ENCODE measurements at regions not wholly inside any gene's neighbourhood (a gene's known extent, or its start where the extent isn't known, plus 50 kb on each side); places are given as distances from the start of the nearest gene placed in this dataset.

DNA sequence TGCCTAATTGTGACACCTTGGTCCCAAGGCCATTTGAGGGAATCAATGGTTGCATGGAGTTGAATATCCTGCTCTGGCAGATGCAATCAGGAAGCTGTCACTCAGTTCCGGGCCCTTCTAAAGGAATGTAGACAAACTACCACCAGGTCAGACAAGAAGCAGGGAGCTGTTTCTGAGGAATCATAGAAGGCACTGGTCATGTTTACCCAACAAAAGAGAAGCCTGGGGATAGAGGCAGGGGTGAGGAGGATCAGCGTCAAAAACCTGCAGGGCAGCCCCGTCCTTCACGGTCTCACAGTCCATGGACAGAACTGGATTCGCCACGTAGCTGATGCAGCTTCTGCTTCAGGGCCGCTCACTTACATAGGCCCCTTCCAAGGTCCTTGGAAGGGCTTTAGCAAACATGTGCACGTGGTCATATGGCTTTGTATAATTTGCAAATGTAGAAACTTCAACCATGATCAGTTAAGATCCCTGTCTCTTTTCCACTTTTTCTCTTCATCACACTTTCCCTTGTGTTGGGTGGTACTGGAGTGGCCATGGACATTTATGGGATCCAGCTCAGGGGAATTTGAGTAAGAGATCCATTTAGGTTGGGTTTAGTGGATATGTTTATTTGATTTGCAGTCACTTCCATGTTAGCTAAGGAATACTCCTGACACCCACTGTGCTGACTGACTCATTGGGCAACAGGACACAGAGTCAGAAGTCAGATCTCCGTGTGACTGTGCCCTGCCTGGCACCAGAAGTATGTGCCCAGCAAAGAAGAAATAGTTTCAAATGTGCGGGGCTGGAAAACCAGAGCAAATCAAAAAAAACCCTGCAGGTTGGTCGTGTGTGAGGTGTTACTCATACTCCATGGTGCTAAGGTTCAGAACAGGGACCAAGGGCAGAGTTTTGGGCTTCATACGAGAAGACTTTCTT lies 60.0 kb upstream of the ZFAND3 start:
- ChIA-PET CTCF (no interaction called here), POLR2A (no interaction called here)
- no peaks in the 10 kb centered on the region for H3K36me3 ChIP-seq (ENCODE audit: control insufficient read depth, insufficient read depth, low read length)
- TF ChIP-seq, protein P1, sequence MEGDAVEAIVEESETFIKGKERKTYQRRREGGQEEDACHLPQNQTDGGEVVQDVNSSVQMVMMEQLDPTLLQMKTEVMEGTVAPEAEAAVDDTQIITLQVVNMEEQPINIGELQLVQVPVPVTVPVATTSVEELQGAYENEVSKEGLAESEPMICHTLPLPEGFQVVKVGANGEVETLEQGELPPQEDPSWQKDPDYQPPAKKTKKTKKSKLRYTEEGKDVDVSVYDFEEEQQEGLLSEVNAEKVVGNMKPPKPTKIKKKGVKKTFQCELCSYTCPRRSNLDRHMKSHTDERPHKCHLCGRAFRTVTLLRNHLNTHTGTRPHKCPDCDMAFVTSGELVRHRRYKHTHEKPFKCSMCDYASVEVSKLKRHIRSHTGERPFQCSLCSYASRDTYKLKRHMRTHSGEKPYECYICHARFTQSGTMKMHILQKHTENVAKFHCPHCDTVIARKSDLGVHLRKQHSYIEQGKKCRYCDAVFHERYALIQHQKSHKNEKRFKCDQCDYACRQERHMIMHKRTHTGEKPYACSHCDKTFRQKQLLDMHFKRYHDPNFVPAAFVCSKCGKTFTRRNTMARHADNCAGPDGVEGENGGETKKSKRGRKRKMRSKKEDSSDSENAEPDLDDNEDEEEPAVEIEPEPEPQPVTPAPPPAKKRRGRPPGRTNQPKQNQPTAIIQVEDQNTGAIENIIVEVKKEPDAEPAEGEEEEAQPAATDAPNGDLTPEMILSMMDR (IDR thresholded peaks at IDR 0.05; ENCODE audit: insufficient read depth, low read depth, low read length): no peak
- no peak for DNase-seq (ENCODE audit: low read depth)
- peaks cover 26% of the 10 kb centered on the region for H3K27me3 ChIP-seq (ENCODE audit: control insufficient read depth, insufficient read depth, low read length)
- H3K4me3 ChIP-seq (ENCODE audit: low read depth, low read length): no peak overlapping the region

GRCh38 chr6:37758647-37759046 lies 60.9 kb upstream of the ZFAND3 start:
- H3K4me3 ChIP-seq (ENCODE audit: low read depth, low read length): no peak overlapping the region
- ChIA-PET CTCF (no interaction called here), POLR2A (no interaction called here)
- TF ChIP-seq, protein P1 (IDR thresholded peaks at IDR 0.05; ENCODE audit: insufficient read depth, low read depth, low read length): no peak
- H3K27me3 ChIP-seq (ENCODE audit: control insufficient read depth, insufficient read depth, low read length): peaks cover 21% of the 10 kb centered on the region
- DNase-seq (ENCODE audit: low read depth): no peak
- no peaks in the 10 kb centered on the region for H3K36me3 ChIP-seq (ENCODE audit: control insufficient read depth, insufficient read depth, low read length)

- DNase-seq (ENCODE audit: low read depth): no peak
- Histone ChIP-seq H3K4me3 (ENCODE audit: low read depth, low read length) (no peak overlapping the region), H3K27me3 (ENCODE audit: control insufficient read depth, insufficient read depth, low read length) (peaks cover 18% of the 10 kb centered on the region), H3K36me3 (ENCODE audit: control insufficient read depth, insufficient read depth, low read length) (no peaks in the 10 kb centered on the region)
- ChIA-PET CTCF (interaction anchor here (1.5 kb wide), 1 partner anchor 53 kb away, joined by 6 read pairs; no protein-coding TSS in a partner anchor), POLR2A (no interaction called here)
- TF ChIP-seq, protein P1 (IDR thresholded peaks at IDR 0.05; ENCODE audit: insufficient read depth, low read depth, low read length): no peak
Measured at GRCh38 chr6:37758234-37758633, 60.6 kb upstream of the MDGA1 start.

DNA sequence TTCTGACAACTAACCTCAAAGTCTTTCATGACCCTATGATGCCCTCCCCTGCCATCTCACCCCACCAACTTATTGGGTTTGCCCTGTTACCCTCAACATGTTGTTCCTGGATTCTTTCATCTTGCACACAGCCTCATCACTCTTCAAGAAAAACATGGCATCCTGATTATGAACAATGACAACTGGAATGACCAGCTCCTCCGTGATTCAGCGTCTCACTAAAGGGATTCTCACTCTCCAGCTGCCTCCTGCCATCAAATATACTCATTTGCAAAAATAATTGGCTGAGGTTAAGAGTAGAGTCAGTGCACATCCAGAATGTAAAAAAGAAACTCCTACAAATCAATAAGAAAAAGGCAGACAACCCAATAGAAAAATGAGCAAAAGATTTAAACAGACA lies 59.7 kb upstream of the MDGA1 start:
- ChIA-PET CTCF (interaction anchor here (1.5 kb wide), 1 partner anchor 52 kb away, joined by 6 read pairs; no protein-coding TSS in a partner anchor), POLR2A (no interaction called here)
- no peak for DNase-seq (ENCODE audit: low read depth)
- Histone ChIP-seq H3K36me3 (ENCODE audit: control insufficient read depth, insufficient read depth, low read length) (no peaks in the 10 kb centered on the region), H3K27me3 (ENCODE audit: control insufficient read depth, insufficient read depth, low read length) (peaks cover 13% of the 10 kb centered on the region), H3K4me3 (ENCODE audit: low read depth, low read length) (no peak overlapping the region)
- TF ChIP-seq, protein P1 (IDR thresholded peaks at IDR 0.05; ENCODE audit: insufficient read depth, low read depth, low read length): no peak

DNA sequence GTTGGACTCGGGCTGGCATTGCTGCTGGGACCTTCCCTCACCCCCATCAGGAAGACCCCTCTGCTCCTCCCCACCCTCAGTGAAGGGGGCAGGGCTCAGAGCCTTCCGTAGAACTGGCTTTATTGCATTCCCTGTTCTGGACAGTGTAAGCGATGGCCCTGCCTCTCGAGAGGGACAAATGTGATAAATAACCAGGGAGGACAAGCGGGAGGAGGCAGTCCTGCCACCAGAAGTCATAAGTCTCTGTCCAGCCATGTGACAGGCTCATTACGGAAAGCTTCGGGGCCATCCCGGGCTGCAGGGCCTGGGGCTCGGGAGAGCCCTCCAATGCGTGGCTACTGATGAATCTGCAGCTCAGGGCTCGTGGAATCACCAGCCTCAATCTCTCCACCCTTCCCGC lies 58.5 kb upstream of the MDGA1 start:
- ChIA-PET CTCF (no interaction called here), POLR2A (no interaction called here)
- H3K27me3 ChIP-seq (ENCODE audit: control insufficient read depth, insufficient read depth, low read length): peaks cover 10% of the 10 kb centered on the region
- no peaks in the 10 kb centered on the region for H3K36me3 ChIP-seq (ENCODE audit: control insufficient read depth, insufficient read depth, low read length)
- TF ChIP-seq, protein P1 (IDR thresholded peaks at IDR 0.05; ENCODE audit: insufficient read depth, low read depth, low read length): no peak
- H3K4me3 ChIP-seq (ENCODE audit: low read depth, low read length): no peak overlapping the region
- no peak for DNase-seq (ENCODE audit: low read depth)
